Stimulated activated CD8-positive, alpha-beta memory T cell treated with anti-CD3 and anti-CD28 coated beads, Interleukin-7, amount 100 ng/mL, for 4 hours (primary cell): ENCODE measurements at regions not wholly inside any gene's neighbourhood (a gene's known extent, or its start where the extent isn't known, plus 50 kb on each side); places are given as distances from the start of the nearest gene placed in this dataset.

Experiments used
- DNase-seq, 2 donors: peaks; one replicate each; pipeline ENCODE4 v3.0.0-alpha.2; 2020; ENCODE audit warnings: low read depth in 2 of 2

GRCh38 chrX:11952176-11952720, 186.0 kb upstream of the FRMPD4 start:
- no peak for DNase-seq

- DNase-seq = no peak
Measured at GRCh38 chrX:11953615-11954014, 184.7 kb upstream of the FRMPD4 start.

GRCh38 chrX:11954176-11954575, 184.1 kb upstream of the FRMPD4 start:
- no peak for DNase-seq

DNA sequence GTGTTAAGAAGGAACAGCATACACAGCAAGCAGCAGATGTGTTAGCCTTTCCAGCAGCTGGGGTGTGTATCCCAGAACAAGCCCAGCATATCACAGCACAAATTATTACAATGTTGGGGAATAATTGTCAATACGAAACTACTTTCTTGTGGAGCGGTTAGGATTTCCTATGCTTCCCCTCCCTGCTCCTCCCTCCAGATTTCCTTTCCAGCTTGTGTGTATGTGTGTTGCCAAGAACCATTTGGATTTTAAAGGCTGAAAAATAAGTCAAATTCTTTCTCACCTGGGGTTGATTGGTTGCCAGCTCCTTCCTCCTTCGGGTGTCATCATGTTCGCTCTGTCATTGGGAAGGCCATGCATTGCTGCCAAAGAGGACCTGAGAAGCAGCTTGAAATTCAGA, 178.2 kb upstream of the FRMPD4 start:
- no peak for DNase-seq

DNA sequence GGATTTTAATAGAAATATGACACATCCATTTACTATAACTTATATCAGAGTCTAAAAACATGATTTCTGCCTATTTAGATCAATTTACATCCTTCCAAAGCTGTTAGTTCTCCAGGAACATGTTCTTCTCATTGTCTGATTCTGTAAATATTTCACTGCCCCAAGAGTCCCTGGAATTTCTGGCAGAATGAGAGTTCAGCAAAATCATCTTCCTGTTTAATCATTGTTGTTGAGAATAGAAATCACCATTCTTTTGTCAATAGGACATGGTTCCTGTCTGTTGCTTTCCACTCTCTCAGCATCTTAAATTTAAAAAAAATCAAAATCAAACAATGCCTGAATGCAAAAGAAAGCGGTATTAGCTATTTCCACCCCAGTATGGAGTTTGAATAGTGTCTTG, 172.8 kb upstream of the FRMPD4 start:
- no peak for DNase-seq

DNA sequence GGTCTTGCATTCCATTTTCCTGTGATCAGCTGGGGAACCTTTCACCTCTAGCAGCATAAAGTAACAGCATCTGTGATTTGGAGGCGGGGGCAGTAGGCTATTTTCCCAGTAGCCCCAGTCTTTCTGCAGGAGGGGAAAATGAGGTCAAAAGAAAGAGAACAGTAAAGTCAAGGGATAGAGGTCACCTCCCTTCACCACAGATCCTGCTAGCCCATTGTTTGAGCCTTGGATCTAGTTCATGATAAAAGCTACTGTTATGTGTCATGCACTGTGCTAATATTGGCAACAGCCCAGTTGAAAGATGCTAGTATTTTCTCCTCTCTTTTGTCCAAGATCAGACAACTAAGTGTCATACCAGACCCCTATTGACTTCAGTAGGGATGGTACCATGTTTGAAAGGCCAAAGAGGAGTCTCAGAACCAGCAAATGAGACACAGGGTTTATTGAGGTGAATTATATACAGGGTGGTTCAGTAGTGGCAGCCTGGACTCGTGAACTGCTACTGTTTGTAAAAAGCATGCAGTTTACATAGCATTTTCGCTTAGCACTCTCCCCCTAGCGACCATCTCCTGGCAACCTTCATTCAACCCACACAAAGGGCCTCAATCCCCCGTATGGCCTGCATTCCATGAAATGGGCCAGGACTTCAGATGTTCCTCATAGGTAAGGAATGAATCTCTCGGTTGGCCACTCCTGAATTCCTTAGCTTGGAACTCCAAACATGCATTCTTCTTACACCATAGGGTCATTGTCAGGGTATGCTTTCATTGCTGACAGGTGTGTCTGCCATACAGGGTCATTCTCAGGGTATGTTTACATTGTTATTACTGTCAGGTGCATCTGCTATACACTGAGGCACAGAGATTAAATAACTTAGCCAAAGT, 170.0 kb upstream of the FRMPD4 start:
- no peak for DNase-seq

DNA sequence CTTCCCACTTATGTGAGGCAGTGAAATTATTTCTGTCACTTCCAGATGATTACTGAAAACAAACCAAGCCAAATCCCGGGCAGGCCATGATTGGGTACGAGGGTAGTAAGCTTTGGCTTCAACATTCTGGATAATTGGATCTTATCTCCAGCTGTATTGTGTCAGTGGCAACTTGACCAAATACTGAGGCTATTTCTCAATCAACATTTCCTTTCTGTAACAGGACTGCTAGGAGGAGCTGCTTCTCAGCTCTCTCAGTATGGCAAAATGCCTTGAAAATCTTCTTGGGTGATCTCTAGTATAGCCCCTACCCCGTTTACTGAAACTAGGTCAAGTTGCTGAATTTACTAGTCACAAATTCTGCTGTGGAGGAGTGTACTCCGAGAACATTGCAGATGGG, 169.3 kb upstream of the FRMPD4 start:
- no peak for DNase-seq

GRCh38 chrX:11970578-11971359, 167.5 kb upstream of the FRMPD4 start:
- DNase-seq = no peak

- no peak for DNase-seq
Measured at GRCh38 chrX:11976663-11977062, 161.6 kb upstream of the FRMPD4 start.

GRCh38 chrX:11992271-11992670, 146.0 kb upstream of the FRMPD4 start:
- DNase-seq = no peak

DNA sequence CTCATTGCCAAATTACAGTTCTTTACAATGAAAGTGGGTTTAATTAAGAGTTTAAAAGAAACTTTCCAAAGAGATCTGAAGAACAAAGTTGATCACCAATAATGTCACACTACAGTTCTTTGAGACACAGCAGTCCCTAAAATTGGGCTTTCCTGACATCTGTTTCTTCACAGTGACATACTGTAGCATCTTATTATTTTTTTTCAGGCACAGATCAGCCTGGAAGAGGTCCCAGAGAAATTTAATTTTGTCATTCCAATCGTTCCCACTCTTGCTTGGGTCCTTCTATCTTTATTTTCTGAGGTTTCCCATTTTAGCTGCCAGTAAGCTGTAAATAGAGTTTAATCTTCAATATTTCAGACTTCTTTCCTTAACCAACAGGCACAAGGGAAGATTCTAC, 143.1 kb upstream of the FRMPD4 start:
- DNase-seq = no peak

DNA sequence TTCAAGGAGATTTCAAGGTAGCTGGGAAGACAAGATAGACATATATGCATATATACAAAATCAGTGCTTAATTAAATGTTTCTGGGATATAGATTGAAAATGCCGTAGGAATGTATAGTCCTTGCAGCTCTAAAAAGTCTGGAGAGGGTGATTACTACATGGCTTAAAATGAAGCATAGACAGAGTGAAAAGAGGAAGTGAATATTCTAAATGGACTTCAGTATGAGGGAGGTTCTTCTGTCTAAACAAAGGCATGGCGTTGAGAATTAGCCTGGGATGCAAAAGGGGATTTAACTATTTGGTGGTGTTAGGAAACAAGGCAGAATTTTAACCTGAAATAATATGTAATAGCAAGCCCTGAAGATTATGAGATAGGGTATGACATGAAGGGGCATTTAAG, 141.5 kb upstream of the FRMPD4 start:
- DNase-seq = no peak

- DNase-seq = no peak
Measured at GRCh38 chrX:11998944-11999343, 139.3 kb upstream of the FRMPD4 start.

- DNase-seq = no peak
Measured at GRCh38 chrX:12002876-12003275, 135.4 kb upstream of the FRMPD4 start.

DNA sequence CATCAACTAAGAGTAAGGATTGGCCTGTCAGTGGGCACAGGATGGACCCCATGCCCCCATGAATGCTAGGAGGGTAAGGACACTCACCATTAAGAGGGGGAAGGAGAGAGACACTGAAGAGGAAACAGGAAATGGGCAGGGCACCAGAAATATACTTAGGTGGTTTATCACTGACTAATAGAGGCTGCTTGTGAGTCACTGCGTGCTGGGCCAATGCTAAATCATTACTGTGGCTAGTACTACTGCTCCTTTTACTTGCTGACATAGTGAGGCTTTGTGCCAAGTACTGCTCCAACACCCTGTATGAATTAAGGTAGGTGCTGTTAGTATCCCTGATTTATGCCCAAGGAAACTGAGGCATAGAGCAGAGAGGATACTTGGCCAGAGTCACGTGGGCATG, 130.4 kb upstream of the FRMPD4 start:
- DNase-seq = no peak

DNA sequence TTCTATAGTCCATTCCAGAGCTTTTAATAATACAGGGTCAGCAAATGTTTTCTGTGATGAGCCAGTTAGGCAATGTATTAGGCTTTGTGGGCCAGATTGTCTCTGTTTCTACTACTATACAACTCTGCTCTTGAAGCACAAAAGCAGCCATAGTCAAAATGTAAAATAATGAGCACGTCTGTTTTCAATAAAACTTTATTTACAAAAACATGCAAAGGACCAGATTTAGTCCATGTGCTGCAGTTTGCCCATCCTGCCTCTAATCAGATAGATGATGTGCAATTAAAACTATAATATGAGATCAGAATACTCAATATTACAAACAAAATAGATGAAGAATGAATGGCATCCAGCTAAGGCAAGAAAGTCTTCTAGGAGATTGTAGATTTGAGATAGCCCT, 127.8 kb upstream of the FRMPD4 start:
- no peak for DNase-seq

GRCh38 chrX:12011075-12011474, 127.2 kb upstream of the FRMPD4 start:
- no peak for DNase-seq

DNA sequence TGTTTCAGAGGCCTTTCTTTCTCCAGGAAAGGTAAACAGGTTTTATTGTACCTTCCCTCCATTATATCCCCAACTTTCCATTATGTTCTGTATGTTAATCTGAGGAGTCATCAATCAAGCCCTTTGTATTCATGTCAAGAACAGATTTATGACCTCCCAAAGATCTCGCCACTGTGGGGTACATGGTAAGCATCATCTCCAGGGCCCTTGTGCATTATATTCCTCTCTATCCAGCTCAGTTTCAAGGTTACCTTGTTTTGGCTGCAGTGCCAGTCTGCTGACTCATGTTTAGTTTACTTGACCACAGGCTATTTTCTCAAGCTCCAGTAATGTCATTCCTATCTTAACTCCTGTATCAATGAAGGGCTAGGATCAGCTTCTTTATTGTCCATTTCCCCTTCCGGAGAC, 125.1 kb upstream of the FRMPD4 start:
- no peak for DNase-seq

- no peak for DNase-seq
Measured at GRCh38 chrX:12021698-12022097, 116.6 kb upstream of the FRMPD4 start.

- no peak for DNase-seq
Measured at GRCh38 chrX:12026481-12026880, 111.8 kb upstream of the FRMPD4 start.

DNA sequence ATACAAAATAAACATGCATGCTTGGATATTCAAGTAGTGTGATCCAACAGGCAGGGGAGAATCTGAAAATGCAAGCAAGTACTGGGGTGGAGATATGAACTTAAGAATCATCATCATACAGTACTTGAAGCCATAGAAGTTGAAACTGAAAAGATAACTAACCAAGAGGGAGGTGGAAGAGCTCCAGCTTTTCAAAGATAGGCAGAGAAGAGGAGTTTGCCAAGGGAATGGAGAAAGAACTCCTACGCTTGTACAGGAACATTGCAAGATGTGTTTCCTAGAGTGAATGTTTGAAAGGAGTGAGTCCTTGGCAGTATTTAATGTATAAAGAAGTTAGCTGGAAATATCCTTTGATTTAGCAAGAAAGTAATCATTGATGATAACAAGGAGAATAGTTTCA, 106.2 kb upstream of the FRMPD4 start:
- DNase-seq = no peak

DNA sequence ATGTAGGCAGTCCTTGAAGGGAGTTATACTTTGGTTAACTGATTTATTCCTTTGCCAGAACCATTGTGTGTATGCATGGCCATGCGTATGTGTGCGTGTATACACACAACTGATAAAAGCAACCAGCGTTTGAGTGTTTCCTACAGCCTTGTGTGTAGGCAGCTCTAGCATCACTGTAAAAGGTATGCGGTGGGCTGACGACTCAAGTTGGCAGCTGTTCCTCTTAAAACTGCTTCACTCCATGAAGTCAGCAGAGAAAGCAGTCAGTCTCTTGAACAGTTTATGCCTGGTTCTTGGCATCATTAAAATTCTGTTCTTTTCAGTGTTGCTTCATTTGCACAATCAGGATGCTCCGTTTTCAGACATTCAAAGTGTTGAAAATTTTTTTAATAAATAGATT, 103.5 kb upstream of the FRMPD4 start:
- DNase-seq = no peak

- DNase-seq = no peak
Measured at GRCh38 chrX:12042615-12043014, 95.7 kb upstream of the FRMPD4 start.
